Keratinocyte (primary cell): ENCODE measurements at regions not wholly inside any gene's neighbourhood (a gene's known extent, or its start where the extent isn't known, plus 50 kb on each side); places are given as distances from the start of the nearest gene placed in this dataset.

Experiments
- DNase-seq: peaks from one replicate; pipeline ENCODE4 v3.0.0-alpha.2; 2011; ENCODE audit warnings: low read depth, missing footprints, low spot score
- FAIRE-seq: peaks from 2 replicates; lab custom pipeline; 2011; peaks lifted over from hg19 to GRCh38; lab: Jason Lieb, UNC
- H2AFZ ChIP-seq: 2 replicates; pipeline ENCODE4 v1.6.0; 2012; ENCODE audit warnings: low read length, control low read depth, inconsistent platforms; ENCODE audit not compliant: control insufficient read depth
- H3K27ac ChIP-seq: 2 replicates; pipeline ENCODE4 v1.5.1; 2011; ENCODE audit warnings: low read length; ENCODE audit not compliant: control insufficient read depth, insufficient read depth
- H3K27me3 ChIP-seq: 3 replicates; pipeline ENCODE4 v1.6.0; 2011; ENCODE audit warnings: low read length; ENCODE audit not compliant: control insufficient read depth, insufficient read depth; ENCODE audit errors: extremely low read depth
- H3K36me3 ChIP-seq, 2 experiments: 2 replicates in 1 of 2; 3 replicates in 1 of 2; pipeline ENCODE4 v1.5.1; 2011; ENCODE audit warnings: low read length in 2 of 2, mild to moderate bottlenecking in 1 of 2; ENCODE audit not compliant: control insufficient read depth in 2 of 2, insufficient read depth in 2 of 2; ENCODE audit errors: extremely low read depth in 1 of 2
- H3K4me1 ChIP-seq: 3 replicates; pipeline ENCODE4 v1.5.1; 2011; ENCODE audit warnings: low read length; ENCODE audit not compliant: control insufficient read depth, insufficient read depth; ENCODE audit errors: extremely low read depth
- H3K4me2 ChIP-seq: 3 replicates; pipeline ENCODE4 v1.6.0; 2011; ENCODE audit warnings: low read depth, low read length; ENCODE audit not compliant: control insufficient read depth, insufficient read depth; ENCODE audit errors: extremely low read depth
- H3K4me3 ChIP-seq, 3 experiments: fragments of 200-600 bp in 1 of 3; sonication (generic) in 1 of 3; 2 replicates in 2 of 3; 3 replicates in 1 of 3; pipeline ENCODE4 v1.5.1; 2011 to 2016; ENCODE audit warnings: low read length in 3 of 3, mild to moderate bottlenecking in 3 of 3, control low read depth in 2 of 3, inconsistent platforms in 1 of 3, low read depth in 1 of 3, mixed read lengths in 1 of 3, mixed run types in 1 of 3, moderate library complexity in 1 of 3; ENCODE audit not compliant: control insufficient read depth in 2 of 3, insufficient read depth in 2 of 3; ENCODE audit errors: extremely low read depth in 1 of 3
- H3K79me2 ChIP-seq: 2 replicates; pipeline ENCODE4 v1.6.0; 2012; ENCODE audit warnings: low read length; ENCODE audit not compliant: control insufficient read depth, insufficient read depth
- H3K9ac ChIP-seq: 3 replicates; pipeline ENCODE4 v1.6.0; 2011; ENCODE audit warnings: low read length; ENCODE audit not compliant: control insufficient read depth, insufficient read depth; ENCODE audit errors: extremely low read depth
- H3K9me1 ChIP-seq: 3 replicates; pipeline ENCODE4 v1.6.0; 2011; ENCODE audit warnings: low read length; ENCODE audit not compliant: control insufficient read depth, insufficient read depth; ENCODE audit errors: extremely low read depth
- H3K9me3 ChIP-seq: 2 replicates; pipeline ENCODE4 v1.5.1; 2012; ENCODE audit warnings: low read depth, low read length; ENCODE audit not compliant: control insufficient read depth
- H4K20me1 ChIP-seq: 3 replicates; pipeline ENCODE4 v1.6.0; 2011; ENCODE audit warnings: low read length; ENCODE audit not compliant: control insufficient read depth, insufficient read depth; ENCODE audit errors: extremely low read depth
- CTCF ChIP-seq, 3 experiments: IDR thresholded peaks in 1 of 3; conservative IDR thresholded peaks in 1 of 3; optimal IDR thresholded peaks in 1 of 3; 2 replicates in 2 of 3; 3 replicates in 1 of 3; pipeline versions ENCODE3 to v1.5.1; 2011; ENCODE audit warnings: low read length in 3 of 3, mild to moderate bottlenecking in 3 of 3, moderate library complexity in 2 of 3, control low read depth in 1 of 3, inconsistent platforms in 1 of 3; ENCODE audit not compliant: insufficient read depth in 2 of 3; ENCODE audit errors: extremely low read depth in 1 of 3
- EZH2 ChIP-seq: IDR thresholded peaks from one replicate; pipeline ENCODE4 v1.6.1; 2012; ENCODE audit warnings: inconsistent platforms, mild to moderate bottlenecking, low read length, moderate library complexity
- dilution Hi-C: fragments of 300-500 bp; cut with MboI; formaldehyde crosslinking; loops from one replicate; pipeline ENCODE4 v1.7.0; 2020; ENCODE audit warnings: low sequenced_read_pairs; ENCODE audit not compliant: extremely low pct_ligation_motif_present

DNA sequence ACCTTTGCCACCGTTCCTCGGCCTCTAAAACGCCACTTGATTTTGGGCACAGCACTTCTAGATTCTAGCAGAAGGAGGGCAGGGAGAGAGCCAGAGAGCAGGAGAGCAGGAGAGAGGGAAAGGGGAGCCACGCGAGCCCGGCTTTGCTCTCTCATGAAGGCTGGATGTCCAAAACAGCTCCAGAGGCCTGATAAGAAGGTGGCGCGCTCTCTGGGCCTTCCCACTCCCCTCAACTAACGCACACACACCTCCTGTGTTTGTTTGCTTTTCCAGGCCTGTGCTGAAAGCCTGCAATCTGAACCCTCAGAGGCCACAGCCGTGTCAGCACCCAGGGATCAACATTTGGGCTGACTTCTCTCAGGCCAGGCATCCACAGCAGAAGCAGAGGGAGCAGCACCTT lies 184.8 kb upstream of the SOX11 start:
- Histone ChIP-seq H4K20me1 (no peaks in the 10 kb centered on the region), H3K4me2 (no peak overlapping the region), H2AFZ (no peak overlapping the region), H3K4me3 (no peak overlapping the region), H3K79me2 (no peaks in the 10 kb centered on the region), H3K27ac (no peak overlapping the region), H3K27me3 (no peaks in the 10 kb centered on the region), H3K36me3 (no peaks in the 10 kb centered on the region), H3K9me3 (peaks cover 13% of the 10 kb centered on the region), H3K9ac (no peak overlapping the region), H3K4me1 (no peaks in the 10 kb centered on the region), H3K9me1 (no peaks in the 10 kb centered on the region)
- DNase-seq (no peak), FAIRE-seq (no peak)
- no peak for TF ChIP-seq CTCF (optimal IDR thresholded peaks at IDR 0.05 in 1 of 3, IDR thresholded peaks at IDR 0.05 in 1 of 3, conservative IDR thresholded peaks at IDR 0.05 in 1 of 3; ENCODE audit: extremely low read depth in 1 of 3, insufficient read depth in 2 of 3, low read length in 3 of 3)
- TF ChIP-seq EZH2, result no peak
- dilution Hi-C loops, result no loop called here

DNA sequence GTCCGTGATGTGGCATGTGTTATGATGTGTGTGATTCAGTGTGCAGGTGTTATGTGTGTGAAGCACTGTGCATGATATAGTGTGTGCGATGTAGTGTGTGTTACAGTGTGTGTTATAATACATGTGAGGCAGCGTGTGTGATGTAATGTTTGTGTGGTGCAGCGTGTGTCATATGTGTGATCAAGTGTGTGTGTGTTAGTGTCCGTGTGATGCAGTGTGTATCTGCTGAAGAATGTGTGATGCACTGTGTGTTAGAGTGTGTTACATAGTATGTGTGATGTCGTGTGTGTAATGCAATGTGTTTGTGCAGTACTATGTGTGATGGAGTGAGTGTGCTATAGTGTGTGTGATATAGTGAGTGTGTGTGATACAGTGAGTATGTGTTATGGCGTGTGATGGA lies 182.8 kb upstream of the SOX11 start:
- dilution Hi-C loops, result no loop called here

More for the DNA sequence above, 182.8 kb upstream of the SOX11 start:
- no peak overlapping the region for H3K4me3 ChIP-seq
- no peaks in the 10 kb centered on the region for H3K36me3 ChIP-seq
- no peak overlapping the region for H3K4me2 ChIP-seq
- TF ChIP-seq EZH2 (no peak), CTCF (optimal IDR thresholded peaks at IDR 0.05 in 1 of 3, IDR thresholded peaks at IDR 0.05 in 1 of 3, conservative IDR thresholded peaks at IDR 0.05 in 1 of 3; ENCODE audit: extremely low read depth in 1 of 3, insufficient read depth in 2 of 3, low read length in 3 of 3) (no peak)
- H3K27ac ChIP-seq, result no peak overlapping the region
- H3K9ac ChIP-seq, result no peak overlapping the region
- no peaks in the 10 kb centered on the region for H3K27me3 ChIP-seq
- no peaks in the 10 kb centered on the region for H3K9me1 ChIP-seq
- H3K79me2 ChIP-seq, result no peaks in the 10 kb centered on the region
- peaks cover 13% of the 10 kb centered on the region for H3K9me3 ChIP-seq
- DNase-seq (no peak), FAIRE-seq (no peak)
- no peak overlapping the region for H2AFZ ChIP-seq
- no peaks in the 10 kb centered on the region for H3K4me1 ChIP-seq
- no peaks in the 10 kb centered on the region for H4K20me1 ChIP-seq
